ENCODE measurements at regions not wholly inside any gene's neighbourhood (a gene's known extent, or its start where the extent isn't known, plus 50 kb on each side); places are given as distances from the start of the nearest gene placed in this dataset.

GRCh38 chr1:115182012-115182715, 92.9 kb upstream of the TSPAN2 start:
- TF ChIP-seq POLR2A (IDR thresholded peaks at IDR 0.05) (no peak), CTCF (IDR thresholded peaks at IDR 0.05) (no peak)
- intact Hi-C loops (cut with DNase I; ENCODE audit: low total_unique reads), result no loop called here
- no peaks in the 10 kb centered on the region for H3K36me3 ChIP-seq
- DNase-seq, result no peak
- no peaks in the 10 kb centered on the region for H3K9me3 ChIP-seq
- H3K27ac ChIP-seq, result no peak overlapping the region
- H3K4me3 ChIP-seq, result no peak overlapping the region
- peaks cover 0 to 6% of the 10 kb centered on the region in 2 donors for H3K4me1 ChIP-seq
- no peaks in the 10 kb centered on the region for H3K27me3 ChIP-seq

- no peak for DNase-seq
- peaks cover 0 to 6% of the 10 kb centered on the region in 2 donors for H3K4me1 ChIP-seq
- H3K4me3 ChIP-seq, result no peak overlapping the region
- no peak for TF ChIP-seq POLR2A (IDR thresholded peaks at IDR 0.05)
- no peaks in the 10 kb centered on the region for H3K36me3 ChIP-seq
- H3K27ac ChIP-seq, result no peak overlapping the region
- H3K9me3 ChIP-seq, result no peaks in the 10 kb centered on the region
- H3K27me3 ChIP-seq, result no peaks in the 10 kb centered on the region
- intact Hi-C loops (cut with DNase I; ENCODE audit: low total_unique reads), result no loop called here
Measured at GRCh38 chr1:115181231-115181630, 91.9 kb upstream of the TSPAN2 start.

GRCh38 chr1:115179397-115180079, 90.2 kb upstream of the TSPAN2 start:
- peaks cover 0 to 4% of the 10 kb centered on the region in 2 donors for H3K4me1 ChIP-seq
- no peaks in the 10 kb centered on the region for H3K36me3 ChIP-seq
- no peaks in the 10 kb centered on the region for H3K9me3 ChIP-seq
- no peak overlapping the region for H3K27ac ChIP-seq
- TF ChIP-seq POLR2A (IDR thresholded peaks at IDR 0.05) (no peak), CTCF (IDR thresholded peaks at IDR 0.05) (no peak)
- DNase-seq, result no peak
- H3K4me3 ChIP-seq, result no peak overlapping the region
- intact Hi-C loops (cut with DNase I; ENCODE audit: low total_unique reads), result no loop called here
- no peaks in the 10 kb centered on the region for H3K27me3 ChIP-seq

- DNase-seq, result no peak
- Histone ChIP-seq H3K9me3 (no peaks in the 10 kb centered on the region), H3K27me3 (no peaks in the 10 kb centered on the region), H3K4me1 (no peaks in the 10 kb centered on the region), H3K4me3 (no peak overlapping the region), H3K36me3 (no peaks in the 10 kb centered on the region), H3K27ac (no peak overlapping the region)
- TF ChIP-seq CTCF (IDR thresholded peaks at IDR 0.05), result no peak
- TF ChIP-seq POLR2A (IDR thresholded peaks at IDR 0.05), result no peak
- intact Hi-C loops (cut with DNase I; ENCODE audit: low total_unique reads), result no loop called here
Measured at GRCh38 chr1:115176189-115176588, 86.9 kb upstream of the TSPAN2 start.

- no peak for DNase-seq
- Histone ChIP-seq H3K27me3 (no peaks in the 10 kb centered on the region), H3K9me3 (no peaks in the 10 kb centered on the region), H3K36me3 (no peaks in the 10 kb centered on the region), H3K4me3 (no peak overlapping the region), H3K27ac (no peak overlapping the region), H3K4me1 (no peaks in the 10 kb centered on the region)
- TF ChIP-seq CTCF (IDR thresholded peaks at IDR 0.05) (no peak), POLR2A (IDR thresholded peaks at IDR 0.05) (no peak)
- intact Hi-C loops (cut with DNase I; ENCODE audit: low total_unique reads), result no loop called here
Measured at GRCh38 chr1:115175596-115175995, 86.3 kb upstream of the TSPAN2 start.

Measured in uterus (tissue), 3 donors.